HG02763 (cell line): ENCODE measurements at regions not wholly inside any gene's neighbourhood (a gene's known extent, or its start where the extent isn't known, plus 50 kb on each side); places are given as distances from the start of the nearest gene placed in this dataset.

Source experiments
- ATAC-seq: cut with Tn5 transposase; IDR thresholded peaks from one replicate; pipeline ENCODE4 v1.9.1; 2021; ENCODE audit warnings: mild to moderate bottlenecking, moderate library complexity; ENCODE audit not compliant: unreplicated experiment

DNA sequence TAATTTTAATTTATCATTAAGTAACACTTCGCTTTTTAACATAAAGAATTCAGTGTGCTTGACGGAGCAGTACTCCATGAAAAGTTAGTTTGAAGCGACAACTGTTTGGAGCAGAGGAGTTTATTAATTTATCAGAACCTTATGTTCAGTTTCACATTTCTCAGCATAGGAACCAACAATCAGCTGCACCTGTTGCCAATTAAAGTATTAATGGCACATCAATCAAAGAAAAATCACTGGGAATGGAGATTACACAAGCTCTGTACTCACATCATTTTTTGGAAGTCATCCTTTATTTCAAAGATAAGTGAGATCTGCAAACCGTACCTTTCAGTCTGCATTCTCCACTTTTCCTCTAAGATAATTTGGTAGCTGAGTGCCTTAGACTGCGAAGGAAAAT lies 344.6 kb downstream of the LMO4 start:
- no peak for ATAC-seq

GRCh38 chr1:87673748-87674147 lies 345.1 kb downstream of the LMO4 start:
- ATAC-seq: no peak

GRCh38 chr1:87674791-87675190 lies 346.1 kb downstream of the LMO4 start:
- ATAC-seq: no peak

- ATAC-seq: no peak
Observed at GRCh38 chr1:87678266-87678665, 349.6 kb downstream of the LMO4 start.

- no peak for ATAC-seq
Observed at GRCh38 chr1:87682565-87682964, 353.9 kb downstream of the LMO4 start.

DNA sequence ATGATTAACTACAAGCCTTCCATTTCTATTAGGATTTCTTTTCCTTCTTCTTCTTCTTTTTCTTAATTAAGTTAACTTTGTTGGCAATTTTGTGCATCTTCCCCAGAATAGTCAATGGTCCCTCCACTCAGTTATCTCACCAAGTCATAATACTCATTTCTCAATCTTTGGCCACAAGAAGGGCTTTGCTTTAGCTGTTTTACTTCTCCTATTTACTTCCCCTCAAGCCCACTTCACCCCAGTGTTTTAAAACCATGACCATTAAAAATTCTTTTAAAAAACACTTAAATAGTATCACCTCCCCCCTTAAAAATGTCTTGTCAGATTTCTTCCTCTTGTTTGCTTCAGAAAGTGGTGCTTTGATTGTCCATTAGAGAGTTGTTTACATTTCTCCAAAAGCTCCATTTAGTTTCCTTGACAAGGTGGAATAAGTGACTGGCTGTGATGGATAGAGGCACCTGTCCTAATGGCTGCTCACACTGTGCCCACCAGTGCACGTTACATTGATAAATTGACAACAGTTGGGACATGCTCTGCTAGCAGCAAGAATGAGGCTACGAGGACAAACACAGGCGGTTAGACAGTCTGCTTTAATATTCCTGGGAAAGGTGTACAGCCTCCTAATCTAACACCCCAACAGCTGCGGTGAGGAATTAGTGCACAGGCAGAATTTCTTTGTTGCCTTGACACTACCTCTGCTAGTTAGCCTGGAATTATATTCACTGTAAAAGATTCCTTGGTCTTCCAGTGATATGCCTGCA lies 354.7 kb downstream of the LMO4 start:
- ATAC-seq: no peak

- ATAC-seq: no peak
Observed at GRCh38 chr1:87684194-87684593, 355.5 kb downstream of the LMO4 start.

GRCh38 chr1:87684713-87685205 lies 356.1 kb downstream of the LMO4 start:
- ATAC-seq: no peak

DNA sequence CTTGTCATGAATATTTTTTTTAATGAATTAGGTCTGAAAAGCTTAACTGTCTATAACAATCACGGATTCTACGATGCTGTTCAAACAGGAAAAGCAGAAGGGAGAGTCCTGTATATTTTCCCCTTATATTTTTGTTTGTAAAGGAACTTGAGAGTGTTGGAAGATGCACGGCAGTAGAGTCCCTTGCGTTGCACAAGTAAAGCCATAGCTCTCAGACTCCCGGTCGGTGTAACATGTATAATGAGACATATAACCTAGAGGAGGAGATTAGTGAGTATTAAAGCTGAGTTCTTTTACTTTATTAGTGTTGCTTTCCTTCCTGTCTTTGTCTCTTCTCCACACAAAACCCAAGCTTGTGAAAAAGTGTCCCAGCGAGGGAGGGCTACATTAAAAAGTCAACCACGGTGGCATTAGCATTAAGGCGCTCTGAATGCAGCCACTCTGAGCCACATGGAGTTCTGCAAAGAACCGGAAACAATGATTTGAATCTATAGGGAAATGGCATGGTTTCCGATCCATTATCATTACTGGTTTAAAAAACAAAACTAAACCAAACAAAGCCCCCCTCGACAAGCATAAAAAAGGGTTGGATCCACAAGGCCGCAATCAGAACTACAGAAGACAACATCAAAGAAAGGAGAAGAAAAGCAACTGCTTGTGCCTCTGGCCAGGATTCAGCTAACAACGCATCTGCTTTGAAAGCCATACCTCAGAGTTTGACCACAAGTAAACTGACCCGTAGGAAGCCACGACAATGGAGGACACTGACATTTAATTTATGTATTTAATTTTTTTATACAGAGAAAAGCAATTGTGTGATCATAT lies 356.8 kb downstream of the LMO4 start:
- no peak for ATAC-seq

DNA sequence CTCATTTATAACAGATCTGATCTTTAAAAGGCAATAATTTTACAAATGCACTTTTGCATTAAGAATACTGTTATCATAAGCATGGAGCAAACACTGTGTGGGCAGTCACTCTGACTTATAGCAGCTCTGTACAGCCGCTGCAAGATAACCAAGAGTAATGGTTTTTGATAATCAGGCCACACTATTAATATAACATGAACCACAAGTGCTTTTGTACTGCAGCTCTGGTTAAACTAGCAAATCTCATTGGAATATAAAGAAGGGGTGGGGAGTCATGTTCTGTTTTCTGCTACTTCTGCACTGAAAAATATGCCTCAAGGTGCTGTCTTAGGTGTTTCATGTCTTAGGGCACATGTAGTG lies 357.4 kb downstream of the LMO4 start:
- ATAC-seq: no peak

DNA sequence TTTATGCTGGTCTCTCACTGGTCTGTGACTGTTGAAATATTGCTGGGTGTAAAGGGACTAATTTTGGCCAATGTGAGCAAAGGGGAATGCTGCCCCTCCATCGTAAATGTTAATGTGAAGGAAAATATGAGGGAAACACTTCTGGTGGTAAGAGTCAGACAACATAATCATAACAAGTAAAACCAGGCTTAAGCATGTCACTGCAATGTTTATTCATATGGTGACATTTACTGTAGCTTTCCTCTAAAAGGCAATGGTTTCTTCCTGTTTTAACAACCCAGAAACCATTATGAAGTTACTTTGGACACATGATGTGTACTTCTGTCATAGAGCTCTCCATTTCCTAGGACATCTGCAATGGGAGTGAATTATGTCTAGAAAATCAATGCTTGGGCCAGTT lies 358.0 kb downstream of the LMO4 start:
- ATAC-seq: no peak

DNA sequence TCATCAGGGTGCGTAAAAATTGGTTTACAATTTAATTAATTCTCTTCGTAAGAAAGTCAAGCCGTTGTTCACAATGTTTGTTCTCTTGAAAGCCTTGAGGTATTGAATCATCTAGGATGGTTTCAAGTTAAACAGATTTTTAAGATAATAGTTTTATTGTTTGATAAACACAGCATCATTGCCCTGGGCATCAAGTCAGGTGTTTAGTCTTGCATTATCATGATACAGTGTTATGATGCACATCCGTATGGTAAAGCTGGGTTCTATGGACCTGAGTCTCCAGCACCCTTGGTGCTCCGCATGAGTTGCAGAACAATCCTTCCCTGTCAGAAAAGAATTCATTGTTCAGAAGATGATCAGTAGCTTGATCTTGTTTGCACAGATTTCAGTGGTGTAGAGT lies 359.5 kb downstream of the LMO4 start:
- no peak for ATAC-seq

- ATAC-seq: no peak
Observed at GRCh38 chr1:87689487-87689886, 360.8 kb downstream of the LMO4 start.

- ATAC-seq: no peak
Observed at GRCh38 chr1:87696483-87696882, 367.8 kb downstream of the LMO4 start.

DNA sequence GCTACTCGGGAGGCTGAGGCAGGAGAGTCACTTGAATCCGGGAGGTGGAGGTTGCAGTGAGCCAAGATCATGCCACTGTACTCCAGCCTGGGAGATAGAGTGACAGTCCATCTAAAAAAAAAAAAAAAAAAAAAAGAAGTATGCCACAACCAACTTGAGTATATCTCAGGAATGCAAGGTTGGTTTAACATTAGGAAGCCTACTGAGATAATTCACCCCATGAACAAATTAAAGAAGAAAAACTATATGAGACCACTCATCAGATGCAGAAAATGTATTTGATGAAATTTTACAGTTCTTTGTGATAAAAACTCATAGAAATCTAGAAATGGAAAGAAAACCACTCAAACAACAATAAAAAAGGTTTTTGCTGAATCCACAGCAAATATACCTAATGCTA lies 373.8 kb downstream of the LMO4 start:
- ATAC-seq: no peak

- ATAC-seq: no peak
Observed at GRCh38 chr1:87705233-87705632, 376.6 kb downstream of the LMO4 start.

GRCh38 chr1:87706203-87706602 lies 377.5 kb downstream of the LMO4 start:
- ATAC-seq: no peak

- ATAC-seq: no peak
Observed at GRCh38 chr1:87706779-87707228, 378.1 kb downstream of the LMO4 start.

- ATAC-seq: no peak
Observed at GRCh38 chr1:87707411-87707810, 378.7 kb downstream of the LMO4 start.

GRCh38 chr1:87712261-87713010 lies 383.8 kb downstream of the LMO4 start:
- ATAC-seq: no peak

- ATAC-seq: no peak
Observed at GRCh38 chr1:87714278-87714677, 385.6 kb downstream of the LMO4 start.
